Right forelimb (tissue), 1 donor: ENCODE measurements at regions not wholly inside any gene's neighbourhood (a gene's known extent, or its start where the extent isn't known, plus 50 kb on each side); places are given as distances from the start of the nearest gene placed in this dataset.
"Not testable (repeated sequence)": the region's sequence is repeated elsewhere in the genome, so short reads cannot be mapped to it uniquely, and the experiment has no call there.

Experiments used
- DNase-seq: peaks from one replicate; pipeline ENCODE4 v3.0.0-alpha.2; 2018

- no peak for DNase-seq
These were observed 150.3 kb downstream of the RPLP1 start for GRCh38 chr15:69602921-69603320.

DNA sequence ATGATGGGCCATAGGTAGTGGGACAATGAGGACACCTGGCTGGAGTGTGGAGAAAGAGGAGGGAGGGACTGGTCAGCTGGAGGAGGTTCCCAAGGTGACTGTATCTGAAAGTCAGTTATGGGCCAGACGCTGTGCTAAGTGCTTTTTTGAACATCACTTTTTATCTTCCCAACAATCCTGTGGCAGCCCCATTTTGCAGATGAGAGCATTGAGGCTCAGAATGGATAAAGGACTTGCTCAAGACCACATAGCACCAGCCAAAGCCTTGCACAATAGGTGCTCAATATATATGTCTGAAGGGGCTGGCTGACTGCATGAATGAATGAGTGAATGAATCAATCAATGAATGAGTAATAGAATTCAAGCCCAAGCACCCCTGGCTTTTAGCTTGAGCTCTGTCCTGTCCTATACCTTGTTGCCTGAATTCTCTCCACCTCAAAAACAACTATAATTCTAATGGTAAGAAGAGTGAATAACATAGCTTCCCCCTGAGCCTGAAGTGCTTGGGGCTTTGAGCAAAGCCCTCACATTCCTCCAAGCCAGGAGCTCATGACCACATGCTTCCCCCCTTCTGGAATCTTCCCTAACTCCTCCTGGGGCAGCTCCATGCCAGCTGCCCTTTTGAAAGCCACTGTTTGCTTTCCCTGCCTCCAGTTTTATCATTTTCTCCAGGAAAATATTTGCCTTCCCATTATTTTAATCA lies 150.9 kb downstream of the RPLP1 start:
- no peak for DNase-seq

- DNase-seq: no peak
These were observed 151.4 kb downstream of the RPLP1 start for GRCh38 chr15:69604072-69604411.

GRCh38 chr15:69606144-69606543 lies 153.5 kb downstream of the RPLP1 start:
- no peak for DNase-seq

- no peak for DNase-seq
These were observed 154.4 kb downstream of the RPLP1 start for GRCh38 chr15:69606921-69607500.

- DNase-seq: no peak
These were observed 156.0 kb downstream of the RPLP1 start for GRCh38 chr15:69608661-69609060.

- no peak for DNase-seq
These were observed 156.6 kb downstream of the RPLP1 start for GRCh38 chr15:69609176-69609575.

GRCh38 chr15:69609776-69610175 lies 157.2 kb downstream of the RPLP1 start:
- DNase-seq: no peak

DNA sequence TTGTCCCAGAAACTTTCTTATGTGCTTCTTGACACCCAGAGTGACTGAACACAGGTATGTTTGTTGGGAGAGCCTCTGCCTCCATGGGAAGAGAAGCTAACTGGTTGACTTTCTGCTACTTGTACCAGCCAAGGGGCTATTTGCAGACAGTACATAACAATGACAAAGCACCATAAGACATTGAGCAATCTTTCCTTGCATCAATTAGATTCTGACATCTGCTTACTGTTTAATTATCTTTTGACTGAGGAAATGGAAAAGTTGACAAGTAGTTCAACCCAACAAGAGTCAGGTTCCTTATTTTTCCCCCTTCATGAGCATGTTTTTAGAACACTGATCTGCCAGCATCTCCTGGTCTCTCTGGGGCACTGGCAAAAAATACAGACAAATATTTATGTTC lies 157.7 kb downstream of the RPLP1 start:
- DNase-seq: no peak

DNA sequence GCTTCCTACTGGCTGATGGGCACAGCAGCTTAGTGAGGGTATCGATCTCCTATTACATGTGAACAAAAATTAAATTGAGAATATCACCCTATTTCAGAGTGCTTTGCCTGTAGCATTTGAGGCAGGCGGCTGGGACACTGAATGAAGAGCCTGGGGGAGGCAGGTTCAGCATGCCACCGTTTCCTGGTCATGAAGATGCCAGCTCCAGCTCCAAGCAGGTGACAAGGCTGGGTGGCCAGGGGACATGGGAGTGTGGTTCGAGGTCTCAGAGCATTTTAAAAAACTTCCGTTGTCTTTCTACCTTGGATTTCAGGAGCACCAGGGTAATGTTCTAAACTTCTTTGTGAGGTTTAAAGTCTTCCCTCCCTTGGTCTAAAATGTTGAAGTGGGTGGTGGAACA lies 158.2 kb downstream of the RPLP1 start:
- no peak for DNase-seq

GRCh38 chr15:69612112-69612511 lies 159.5 kb downstream of the RPLP1 start:
- DNase-seq: no peak

GRCh38 chr15:69613182-69613581 lies 160.6 kb downstream of the RPLP1 start:
- no peak for DNase-seq

- no peak for DNase-seq
These were observed 161.4 kb downstream of the RPLP1 start for GRCh38 chr15:69613988-69614387.

GRCh38 chr15:69615736-69616135 lies 163.1 kb downstream of the RPLP1 start:
- no peak for DNase-seq

GRCh38 chr15:69616558-69616957 lies 163.9 kb downstream of the RPLP1 start:
- DNase-seq: no peak

DNA sequence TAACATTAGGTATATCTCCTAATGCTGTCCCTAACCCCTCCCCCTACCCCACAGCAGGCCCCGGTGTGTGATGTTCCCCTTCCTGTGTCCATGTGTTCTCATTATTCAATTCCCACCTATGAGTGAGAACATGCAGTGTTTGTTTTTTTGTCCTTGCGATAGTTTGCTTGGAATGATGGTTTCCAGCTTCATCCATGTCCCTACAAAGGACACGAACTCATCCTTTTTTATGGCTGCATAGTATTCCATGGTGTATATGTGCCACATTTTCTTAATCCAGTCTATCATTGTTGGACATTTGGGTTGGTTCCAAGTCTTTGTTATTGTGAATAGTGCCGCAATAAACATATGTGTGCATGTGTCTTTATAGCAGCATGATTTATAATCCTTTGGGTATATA lies 164.5 kb downstream of the RPLP1 start:
- not testable (repeated sequence) for DNase-seq

- no peak for DNase-seq
These were observed 171.0 kb downstream of the RPLP1 start for GRCh38 chr15:69623392-69624154.

GRCh38 chr15:69624155-69624520 lies 171.5 kb downstream of the RPLP1 start:
- no peak for DNase-seq

GRCh38 chr15:69624816-69625215 lies 172.2 kb downstream of the RPLP1 start:
- DNase-seq: no peak

- DNase-seq: no peak
These were observed 172.7 kb downstream of the RPLP1 start for GRCh38 chr15:69625328-69625727.

DNA sequence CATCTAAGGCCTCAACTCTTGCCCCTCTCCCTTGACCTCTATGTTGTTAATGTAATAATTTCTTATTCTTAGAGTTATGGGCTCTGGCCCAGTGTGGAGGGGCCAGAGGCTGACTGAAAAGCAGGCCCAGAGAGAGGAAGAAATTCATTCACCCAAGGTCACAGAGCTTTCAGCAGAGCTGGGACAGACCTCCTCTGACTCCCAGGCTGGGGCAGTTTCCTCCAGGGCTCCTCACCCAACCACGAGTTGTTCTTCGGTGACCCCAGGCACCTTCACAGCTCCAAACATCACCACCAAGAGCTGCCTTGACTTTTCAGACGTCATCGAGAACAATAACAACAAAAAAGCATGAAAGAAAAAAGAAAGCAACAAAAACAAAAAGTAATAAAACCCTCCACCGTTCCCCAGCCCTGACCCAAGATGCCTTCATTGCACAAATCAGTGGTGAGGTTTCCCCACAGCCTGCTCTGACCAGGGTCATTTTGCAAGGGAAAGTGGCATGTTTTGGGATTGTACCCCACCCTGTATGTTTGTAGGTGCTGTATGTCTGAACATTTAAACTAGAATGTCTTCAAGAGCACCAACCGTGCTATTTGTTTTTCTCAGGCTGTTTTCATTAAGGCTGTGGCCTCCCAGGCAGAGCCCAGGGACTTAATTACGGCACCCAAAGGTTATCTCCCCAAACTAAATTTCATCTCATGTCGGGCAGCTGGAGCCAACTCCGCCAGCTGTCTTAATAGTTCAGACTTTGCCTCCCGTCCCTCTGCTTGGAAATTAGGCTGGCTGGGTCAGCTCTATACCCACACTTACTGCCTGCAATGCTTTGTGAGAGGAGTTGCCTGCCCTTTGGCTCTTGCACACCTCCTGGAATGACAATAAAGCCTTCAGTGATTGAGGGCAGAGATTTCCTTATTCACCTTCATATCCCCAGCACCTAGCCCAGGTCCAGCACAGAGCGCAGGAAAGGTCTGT lies 173.8 kb downstream of the RPLP1 start:
- no peak for DNase-seq

DNA sequence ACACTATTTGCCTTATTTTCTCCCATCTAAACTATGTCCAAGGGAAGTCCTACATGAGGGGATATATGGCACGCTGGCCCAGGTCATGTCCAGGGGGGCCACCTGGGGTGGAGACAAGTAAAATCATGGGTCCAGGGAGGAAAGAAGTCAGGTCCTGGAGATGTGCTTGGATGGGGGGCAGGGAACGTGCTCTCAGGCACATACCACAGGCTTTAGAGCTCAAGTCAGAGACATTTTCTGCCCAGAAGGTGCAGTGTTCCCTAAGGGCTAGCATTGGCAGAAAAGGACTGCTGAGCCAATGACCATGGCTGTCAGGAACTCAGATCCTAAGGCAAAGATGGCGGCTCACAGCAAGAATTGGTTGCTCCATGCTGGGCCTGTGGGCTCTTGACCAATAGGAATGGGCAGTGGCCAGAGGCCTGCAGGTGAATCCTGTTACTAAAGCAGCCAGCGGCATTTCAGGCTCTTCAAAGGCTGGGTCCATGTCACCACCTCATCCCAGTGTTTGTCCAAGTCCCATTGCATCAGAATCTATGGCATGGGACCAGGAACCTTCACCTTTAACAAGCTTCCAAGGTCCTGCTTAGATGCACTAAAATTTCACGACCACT lies 175.0 kb downstream of the RPLP1 start:
- no peak for DNase-seq
